GM12864 (cell line): ENCODE measurements at regions not wholly inside any gene's neighbourhood (a gene's known extent, or its start where the extent isn't known, plus 50 kb on each side); places are given as distances from the start of the nearest gene placed in this dataset.

Experiments used
- DNase-seq: peaks from one replicate; pipeline ENCODE4 v3.0.0-alpha.2; 2011; ENCODE audit warnings: low read depth
- H3K4me3 ChIP-seq: 2 replicates; pipeline ENCODE4 v1.5.1; 2011; ENCODE audit warnings: mild to moderate bottlenecking, low read depth, low read length, control low read depth
- CTCF ChIP-seq: IDR thresholded peaks from 2 replicates; pipeline ENCODE4 v1.5.1; 2011; ENCODE audit warnings: low read depth, mild to moderate bottlenecking, moderate library complexity, low read length, control low read depth, inconsistent platforms; ENCODE audit errors: missing control alignments

GRCh38 chr10:125562737-125563136, 120.2 kb downstream of the TEX36 start:
- DNase-seq = no peak
- TF ChIP-seq CTCF = peak; percentile 10
- H3K4me3 ChIP-seq = no peak overlapping the region

- H3K4me3 ChIP-seq = no peak overlapping the region
- no peak for TF ChIP-seq CTCF
- no peak for DNase-seq
Measured at GRCh38 chr10:125560947-125561346, 122.0 kb downstream of the TEX36 start.

- TF ChIP-seq CTCF = no peak
- H3K4me3 ChIP-seq = no peak overlapping the region
- no peak for DNase-seq
Measured at GRCh38 chr10:125559210-125559609, 123.8 kb downstream of the TEX36 start.

- DNase-seq = no peak
- TF ChIP-seq CTCF = no peak
- H3K4me3 ChIP-seq = no peak overlapping the region
Measured at GRCh38 chr10:125557801-125558505, 125.0 kb downstream of the TEX36 start.

- TF ChIP-seq CTCF = no peak
- no peak overlapping the region for H3K4me3 ChIP-seq
Measured at GRCh38 chr10:125557311-125557710, 125.7 kb downstream of the TEX36 start.

GRCh38 chr10:125556882-125557281, 126.1 kb downstream of the TEX36 start:
- DNase-seq = no peak
- no peak for TF ChIP-seq CTCF
- H3K4me3 ChIP-seq = no peak overlapping the region

More at GRCh38 chr10:125557311-125557710, 125.7 kb downstream of the TEX36 start:
- DNase-seq = no peak

- DNase-seq = no peak
- H3K4me3 ChIP-seq = no peak overlapping the region
- TF ChIP-seq CTCF = no peak
Measured at GRCh38 chr10:125555743-125556142, 127.2 kb downstream of the TEX36 start.
